KMS-11 (cell line): ENCODE measurements at regions not wholly inside any gene's neighbourhood (a gene's known extent, or its start where the extent isn't known, plus 50 kb on each side); places are given as distances from the start of the nearest gene placed in this dataset.

ENCODE experiments used
- H2AFZ ChIP-seq: fragments of 200-600 bp; sonication (generic); 2 replicates; pipeline ENCODE4 v1.6.1; 2016; ENCODE audit warnings: antibody characterized with exemption, mixed run types, low read depth
- H3K27ac ChIP-seq: fragments of 200-600 bp; sonication (generic); 2 replicates; pipeline ENCODE4 v1.6.1; 2016; ENCODE audit warnings: mild to moderate bottlenecking, mixed run types
- H3K27me3 ChIP-seq: fragments of 200-600 bp; sonication (generic); 2 replicates; pipeline ENCODE4 v1.6.1; 2017; ENCODE audit warnings: mild to moderate bottlenecking, low read depth, mixed run types, moderate library complexity; ENCODE audit not compliant: insufficient read depth
- H3K36me3 ChIP-seq: fragments of 200-600 bp; sonication (generic); 2 replicates; pipeline ENCODE4 v1.6.1; 2017; ENCODE audit warnings: mild to moderate bottlenecking, mixed run types; ENCODE audit not compliant: insufficient read depth
- H3K4me1 ChIP-seq: fragments of 200-600 bp; sonication (generic); 2 replicates; pipeline ENCODE4 v1.6.1; 2016; ENCODE audit warnings: mild to moderate bottlenecking, low read depth, mixed run types; ENCODE audit not compliant: poor library complexity, severe bottlenecking
- H3K4me2 ChIP-seq: fragments of 200-600 bp; sonication (generic); 2 replicates; pipeline ENCODE4 v1.7.0; 2016; ENCODE audit warnings: mild to moderate bottlenecking, mixed run types
- H3K4me3 ChIP-seq: fragments of 200-600 bp; sonication (generic); IDR thresholded peaks from 2 replicates; pipeline ENCODE4 v1.6.1; 2017; ENCODE audit warnings: low read depth, low read length, mixed read lengths; ENCODE audit not compliant: insufficient read depth
- H3K79me2 ChIP-seq: fragments of 200-600 bp; sonication (generic); 2 replicates; pipeline ENCODE4 v1.6.1; 2016; ENCODE audit warnings: low read depth, mixed run types; ENCODE audit not compliant: insufficient read depth
- H3K9ac ChIP-seq: fragments of 200-600 bp; sonication (generic); 2 replicates; pipeline ENCODE4 v1.6.1; 2016; ENCODE audit warnings: mild to moderate bottlenecking, mixed run types
- H4K20me1 ChIP-seq: fragments of 200-600 bp; sonication (generic); 2 replicates; pipeline ENCODE4 v1.6.1; 2016; ENCODE audit warnings: mild to moderate bottlenecking, mixed run types; ENCODE audit not compliant: insufficient read depth
- TF ChIP-seq, protein P1 (sequence below): fragments of 200-600 bp; sonication (generic); conservative IDR thresholded peaks from 2 replicates; pipeline ENCODE4 v1.6.1; 2017; ENCODE audit warnings: low read depth, mild to moderate bottlenecking, antibody characterized with exemption, low read length, moderate library complexity, mixed read lengths

DNA sequence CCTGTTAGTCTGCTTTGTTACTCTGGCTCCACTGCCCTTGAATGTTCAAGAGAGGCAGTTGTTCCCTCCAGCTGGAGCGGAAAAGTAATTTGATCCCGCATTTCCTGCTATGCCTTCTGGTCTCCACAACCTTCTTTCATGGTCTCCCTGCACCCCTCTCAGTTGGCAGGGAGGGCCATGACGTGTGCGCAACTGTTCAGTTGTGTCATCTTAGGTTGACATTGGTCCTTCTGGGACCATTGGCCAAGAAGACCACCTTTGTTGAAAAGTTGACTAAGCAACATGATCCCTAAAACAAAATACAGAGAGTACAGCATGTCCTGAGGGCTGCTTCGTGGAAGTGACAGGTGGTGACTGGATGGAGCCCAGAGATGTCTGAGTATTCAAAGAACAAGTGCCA, 192.5 kb upstream of the TUT7 start:
- Histone ChIP-seq H4K20me1 (no peaks in the 10 kb centered on the region), H3K27me3 (no peaks in the 10 kb centered on the region), H3K79me2 (no peaks in the 10 kb centered on the region), H3K9ac (no peak overlapping the region), H2AFZ (no peak overlapping the region), H3K4me3 (no peak overlapping the region), H3K4me1 (no peaks in the 10 kb centered on the region), H3K27ac (no peak overlapping the region), H3K36me3 (no peaks in the 10 kb centered on the region), H3K4me2 (no peak overlapping the region)
- TF ChIP-seq, protein P1, sequence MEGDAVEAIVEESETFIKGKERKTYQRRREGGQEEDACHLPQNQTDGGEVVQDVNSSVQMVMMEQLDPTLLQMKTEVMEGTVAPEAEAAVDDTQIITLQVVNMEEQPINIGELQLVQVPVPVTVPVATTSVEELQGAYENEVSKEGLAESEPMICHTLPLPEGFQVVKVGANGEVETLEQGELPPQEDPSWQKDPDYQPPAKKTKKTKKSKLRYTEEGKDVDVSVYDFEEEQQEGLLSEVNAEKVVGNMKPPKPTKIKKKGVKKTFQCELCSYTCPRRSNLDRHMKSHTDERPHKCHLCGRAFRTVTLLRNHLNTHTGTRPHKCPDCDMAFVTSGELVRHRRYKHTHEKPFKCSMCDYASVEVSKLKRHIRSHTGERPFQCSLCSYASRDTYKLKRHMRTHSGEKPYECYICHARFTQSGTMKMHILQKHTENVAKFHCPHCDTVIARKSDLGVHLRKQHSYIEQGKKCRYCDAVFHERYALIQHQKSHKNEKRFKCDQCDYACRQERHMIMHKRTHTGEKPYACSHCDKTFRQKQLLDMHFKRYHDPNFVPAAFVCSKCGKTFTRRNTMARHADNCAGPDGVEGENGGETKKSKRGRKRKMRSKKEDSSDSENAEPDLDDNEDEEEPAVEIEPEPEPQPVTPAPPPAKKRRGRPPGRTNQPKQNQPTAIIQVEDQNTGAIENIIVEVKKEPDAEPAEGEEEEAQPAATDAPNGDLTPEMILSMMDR, result no peak

DNA sequence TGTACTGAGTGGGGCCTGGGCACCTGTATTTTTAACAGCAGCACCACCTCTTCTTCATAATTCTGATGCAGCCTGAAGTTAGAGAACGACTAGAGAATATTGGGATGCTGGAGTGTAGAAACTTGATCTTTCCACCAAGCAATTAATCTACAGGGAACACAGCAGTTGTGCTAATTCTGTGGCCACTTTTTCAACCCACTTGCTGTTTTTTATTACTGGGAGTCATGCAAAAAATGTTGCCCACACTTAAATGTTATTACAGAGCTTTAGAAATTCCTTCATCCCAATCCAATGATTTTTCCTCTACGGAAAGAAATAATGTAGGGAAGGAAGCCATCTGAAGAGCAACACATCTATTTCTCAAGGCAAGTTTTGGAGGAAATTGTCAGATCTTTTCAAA, 190.9 kb upstream of the TUT7 start:
- no peaks in the 10 kb centered on the region for H3K79me2 ChIP-seq
- no peaks in the 10 kb centered on the region for H3K36me3 ChIP-seq
- no peak overlapping the region for H3K9ac ChIP-seq
- H4K20me1 ChIP-seq, result no peaks in the 10 kb centered on the region
- TF ChIP-seq, protein P1, result no peak
- no peak overlapping the region for H3K27ac ChIP-seq
- no peak overlapping the region for H3K4me2 ChIP-seq
- H3K4me1 ChIP-seq, result no peaks in the 10 kb centered on the region
- no peak overlapping the region for H3K4me3 ChIP-seq
- H2AFZ ChIP-seq, result no peak overlapping the region
- no peaks in the 10 kb centered on the region for H3K27me3 ChIP-seq

DNA sequence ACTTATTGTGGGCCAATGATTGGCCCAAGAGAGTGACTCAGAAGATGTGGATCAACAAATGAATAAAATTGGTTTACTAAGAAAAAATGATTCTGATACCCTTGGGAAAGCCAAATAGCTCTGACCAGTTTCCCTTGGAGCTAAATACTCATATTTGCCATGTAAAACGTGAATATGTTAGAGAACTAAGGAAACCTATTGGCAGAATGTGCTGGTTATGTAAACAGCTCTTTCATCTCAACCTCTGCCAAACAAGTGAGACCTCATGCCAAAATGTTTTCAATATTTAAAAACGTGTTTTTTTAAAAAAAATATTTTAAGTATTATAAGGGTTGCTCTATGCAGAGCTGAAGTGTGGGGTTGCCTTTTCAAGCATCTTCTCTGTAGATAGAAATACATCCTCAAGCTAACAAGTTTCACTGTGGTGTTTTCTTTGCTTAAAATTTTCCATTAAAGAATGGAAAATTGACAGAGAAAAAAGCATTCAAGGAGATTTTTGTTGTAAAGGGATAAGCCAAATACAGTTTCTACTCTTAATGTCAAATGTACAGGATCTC, 186.9 kb upstream of the TUT7 start:
- Histone ChIP-seq H3K4me3 (no peak overlapping the region), H2AFZ (no peak overlapping the region), H3K79me2 (no peaks in the 10 kb centered on the region), H3K27ac (no peak overlapping the region), H4K20me1 (no peaks in the 10 kb centered on the region), H3K9ac (no peak overlapping the region), H3K27me3 (no peaks in the 10 kb centered on the region), H3K36me3 (no peaks in the 10 kb centered on the region), H3K4me2 (no peak overlapping the region), H3K4me1 (no peaks in the 10 kb centered on the region)
- TF ChIP-seq, protein P1, result no peak

DNA sequence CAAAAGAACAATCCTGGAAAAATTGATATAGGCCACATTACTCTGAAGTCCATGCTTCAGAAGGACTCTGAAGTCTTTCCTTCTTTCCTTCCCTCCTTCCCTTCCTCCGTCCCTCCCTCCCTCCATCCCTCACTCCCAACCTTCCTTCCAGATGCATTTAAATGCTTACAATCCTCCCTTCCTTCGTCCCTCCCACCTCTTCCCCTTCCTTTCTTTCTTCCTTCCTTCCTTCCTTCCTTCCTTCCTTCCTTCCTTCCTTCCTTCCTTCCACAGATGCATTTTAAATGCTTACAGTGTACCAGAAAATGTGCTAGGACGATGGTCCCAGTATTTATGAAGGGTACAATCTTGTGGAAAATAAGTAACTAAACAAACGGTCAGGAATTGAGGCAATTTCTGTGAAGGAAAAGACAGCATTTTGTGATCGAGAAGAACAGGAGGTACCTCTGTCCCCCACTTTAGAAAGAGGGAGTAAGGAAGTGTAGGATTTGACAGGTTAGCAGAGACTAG, 181.3 kb upstream of the TUT7 start:
- Histone ChIP-seq H3K4me3 (no peak overlapping the region), H3K27ac (no peak overlapping the region), H3K4me2 (no peak overlapping the region), H4K20me1 (no peaks in the 10 kb centered on the region), H2AFZ (no peak overlapping the region), H3K79me2 (no peaks in the 10 kb centered on the region), H3K4me1 (no peaks in the 10 kb centered on the region), H3K9ac (no peak overlapping the region), H3K36me3 (no peaks in the 10 kb centered on the region), H3K27me3 (no peaks in the 10 kb centered on the region)
- TF ChIP-seq, protein P1, result no peak
